ENCODE measurements at regions not wholly inside any gene's neighbourhood (a gene's known extent, or its start where the extent isn't known, plus 50 kb on each side); places are given as distances from the start of the nearest gene placed in this dataset.

- Histone ChIP-seq H3K27me3 (replicated peaks; ENCODE audit: insufficient read depth, low read depth, low read length, poor library complexity) (no peaks in the 10 kb centered on the region), H3K36me3 (ENCODE audit: insufficient read depth, low read length, poor library complexity, severe bottlenecking) (no peaks in the 10 kb centered on the region), H3K4me3 (ENCODE audit: low read depth, low read length, poor library complexity, severe bottlenecking) (no peak overlapping the region), H3K27ac (ENCODE audit: low read depth, low read length, poor library complexity, severe bottlenecking) (no peak overlapping the region), H3K4me1 (ENCODE audit: insufficient read depth, low read length, poor library complexity, severe bottlenecking) (no peaks in the 10 kb centered on the region), H3K9me3 (ENCODE audit: low read depth, low read length, poor library complexity, severe bottlenecking) (peaks cover 9% of the 10 kb centered on the region)
- ChIA-PET CTCF (no interaction called here), POLR2A (ENCODE audit: low non-redundant PET) (no interaction called here)
- no TSS peak for BruUV-seq (replicated peaks)
- intact Hi-C loops (cut with micrococcal nuclease; ENCODE audit: unreplicated experiment): no loop called here
- DNase-seq (ENCODE audit: low spot score): no peak
- no peak for TF ChIP-seq EZH2 (IDR thresholded peaks at IDR 0.05; ENCODE audit: borderline replicate concordance, low read depth, low read length, poor library complexity, severe bottlenecking)
- TF ChIP-seq, protein P1, sequence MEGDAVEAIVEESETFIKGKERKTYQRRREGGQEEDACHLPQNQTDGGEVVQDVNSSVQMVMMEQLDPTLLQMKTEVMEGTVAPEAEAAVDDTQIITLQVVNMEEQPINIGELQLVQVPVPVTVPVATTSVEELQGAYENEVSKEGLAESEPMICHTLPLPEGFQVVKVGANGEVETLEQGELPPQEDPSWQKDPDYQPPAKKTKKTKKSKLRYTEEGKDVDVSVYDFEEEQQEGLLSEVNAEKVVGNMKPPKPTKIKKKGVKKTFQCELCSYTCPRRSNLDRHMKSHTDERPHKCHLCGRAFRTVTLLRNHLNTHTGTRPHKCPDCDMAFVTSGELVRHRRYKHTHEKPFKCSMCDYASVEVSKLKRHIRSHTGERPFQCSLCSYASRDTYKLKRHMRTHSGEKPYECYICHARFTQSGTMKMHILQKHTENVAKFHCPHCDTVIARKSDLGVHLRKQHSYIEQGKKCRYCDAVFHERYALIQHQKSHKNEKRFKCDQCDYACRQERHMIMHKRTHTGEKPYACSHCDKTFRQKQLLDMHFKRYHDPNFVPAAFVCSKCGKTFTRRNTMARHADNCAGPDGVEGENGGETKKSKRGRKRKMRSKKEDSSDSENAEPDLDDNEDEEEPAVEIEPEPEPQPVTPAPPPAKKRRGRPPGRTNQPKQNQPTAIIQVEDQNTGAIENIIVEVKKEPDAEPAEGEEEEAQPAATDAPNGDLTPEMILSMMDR (conservative IDR thresholded peaks at IDR 0.05; ENCODE audit: low read depth, low read length): no peak
Measured at GRCh38 chr7:153628825-153629224, 423.4 kb upstream of the DPP6 start.

GRCh38 chr7:153638821-153639435, 413.3 kb upstream of the DPP6 start:
- Histone ChIP-seq H3K4me3 (ENCODE audit: low read depth, low read length, poor library complexity, severe bottlenecking) (no peak overlapping the region), H3K27ac (ENCODE audit: low read depth, low read length, poor library complexity, severe bottlenecking) (no peak overlapping the region), H3K27me3 (replicated peaks; ENCODE audit: insufficient read depth, low read depth, low read length, poor library complexity) (no peaks in the 10 kb centered on the region), H3K4me1 (ENCODE audit: insufficient read depth, low read length, poor library complexity, severe bottlenecking) (no peaks in the 10 kb centered on the region), H3K9me3 (ENCODE audit: low read depth, low read length, poor library complexity, severe bottlenecking) (peaks cover 22% of the 10 kb centered on the region), H3K36me3 (ENCODE audit: insufficient read depth, low read length, poor library complexity, severe bottlenecking) (no peaks in the 10 kb centered on the region)
- ChIA-PET CTCF (no interaction called here), POLR2A (ENCODE audit: low non-redundant PET) (no interaction called here)
- BruUV-seq (replicated peaks): no TSS peak
- intact Hi-C loops (cut with micrococcal nuclease; ENCODE audit: unreplicated experiment): no loop called here
- TF ChIP-seq EZH2 (IDR thresholded peaks at IDR 0.05; ENCODE audit: borderline replicate concordance, low read depth, low read length, poor library complexity, severe bottlenecking): no peak
- TF ChIP-seq, protein P1 (conservative IDR thresholded peaks at IDR 0.05; ENCODE audit: low read depth, low read length): no peak
- DNase-seq (ENCODE audit: low spot score): no peak

DNA sequence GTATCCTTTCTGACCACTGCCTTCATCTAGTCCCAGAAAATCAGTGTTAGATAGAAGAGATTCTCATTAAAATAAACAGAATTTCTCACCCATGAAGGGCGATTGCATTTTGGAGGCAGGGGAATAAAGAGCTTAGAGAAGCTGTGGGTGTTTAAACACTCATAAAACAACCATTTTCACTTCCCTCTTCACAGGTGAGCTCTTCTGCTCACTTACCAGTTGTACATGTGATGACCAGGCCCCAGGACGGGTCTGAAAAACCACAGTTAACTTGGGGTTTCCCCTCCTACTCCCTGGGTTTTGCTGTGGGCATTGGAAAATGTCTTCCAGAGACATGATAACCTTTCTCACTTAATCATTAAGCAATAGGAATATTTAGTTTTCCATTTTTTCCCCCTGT, 411.6 kb upstream of the DPP6 start:
- no peak for DNase-seq (ENCODE audit: low spot score)
- Histone ChIP-seq H3K9me3 (ENCODE audit: low read depth, low read length, poor library complexity, severe bottlenecking) (peaks cover 33% of the 10 kb centered on the region), H3K27me3 (replicated peaks; ENCODE audit: insufficient read depth, low read depth, low read length, poor library complexity) (no peaks in the 10 kb centered on the region), H3K4me1 (ENCODE audit: insufficient read depth, low read length, poor library complexity, severe bottlenecking) (no peaks in the 10 kb centered on the region), H3K36me3 (ENCODE audit: insufficient read depth, low read length, poor library complexity, severe bottlenecking) (no peaks in the 10 kb centered on the region), H3K4me3 (ENCODE audit: low read depth, low read length, poor library complexity, severe bottlenecking) (no peak overlapping the region), H3K27ac (ENCODE audit: low read depth, low read length, poor library complexity, severe bottlenecking) (no peak overlapping the region)
- ChIA-PET POLR2A (ENCODE audit: low non-redundant PET) (no interaction called here), CTCF (no interaction called here)
- TF ChIP-seq EZH2 (IDR thresholded peaks at IDR 0.05; ENCODE audit: borderline replicate concordance, low read depth, low read length, poor library complexity, severe bottlenecking): no peak
- TF ChIP-seq, protein P1 (conservative IDR thresholded peaks at IDR 0.05; ENCODE audit: low read depth, low read length): no peak
- BruUV-seq (replicated peaks): no TSS peak
- intact Hi-C loops (cut with micrococcal nuclease; ENCODE audit: unreplicated experiment): no loop called here

Measured in A673 (cell line).